ENCODE measurements at regions not wholly inside any gene's neighbourhood (a gene's known extent, or its start where the extent isn't known, plus 50 kb on each side); places are given as distances from the start of the nearest gene placed in this dataset.

- TF ChIP-seq CTCF (IDR thresholded peaks at IDR 0.05) (no peak), POLR2A (IDR thresholded peaks at IDR 0.05) (no peak)
- Histone ChIP-seq H3K4me3 (no peak overlapping the region), H3K9me3 (no peaks in the 10 kb centered on the region), H3K27ac (no peak overlapping the region), H3K36me3 (no peaks in the 10 kb centered on the region), H3K27me3 (no peaks in the 10 kb centered on the region), H3K4me1 (no peaks in the 10 kb centered on the region)
- 15% methylated on average over 2 of the region's 14 CpGs for WGBS (ENCODE audit: insufficient coverage, low coverage, low lambda C conversion rate, missing lambda C conversion rate)
- DNase-seq, result no peak
- no peak for ATAC-seq
- intact Hi-C loops (cut with DNase I), result no loop called here
These were observed 607.0 kb downstream of the NPHP4 start for GRCh38 chr1:5385096-5385799.

GRCh38 chr1:5381491-5381890 is 610.7 kb downstream of the NPHP4 start:
- no peak overlapping the region for H3K4me3 ChIP-seq
- no peak overlapping the region for H3K27ac ChIP-seq
- TF ChIP-seq POLR2A (IDR thresholded peaks at IDR 0.05), result no peak
- TF ChIP-seq CTCF (IDR thresholded peaks at IDR 0.05), result no peak

GRCh38 chr1:5379176-5379759 is 613.0 kb downstream of the NPHP4 start:
- intact Hi-C loops (cut with DNase I), result no loop called here
- DNase-seq (peak in 1 of 3 donors; percentile 86), ATAC-seq (peak in 1 of 4 donors; percentile 34)
- no peaks in the 10 kb centered on the region for H3K4me1 ChIP-seq
- H3K9me3 ChIP-seq, result no peaks in the 10 kb centered on the region
- H3K27ac ChIP-seq, result no peak overlapping the region
- H3K36me3 ChIP-seq, result no peaks in the 10 kb centered on the region
- no peaks in the 10 kb centered on the region for H3K27me3 ChIP-seq
- TF ChIP-seq CTCF (IDR thresholded peaks at IDR 0.05), result no peak
- no peak for TF ChIP-seq POLR2A (IDR thresholded peaks at IDR 0.05)
- H3K4me3 ChIP-seq, result no peak overlapping the region
- 69% methylated on average over 6 of the region's 12 CpGs for WGBS (ENCODE audit: insufficient coverage, low coverage, low lambda C conversion rate, missing lambda C conversion rate)

More at GRCh38 chr1:5381491-5381890, 610.7 kb downstream of the NPHP4 start:
- Histone ChIP-seq H3K27me3 (no peaks in the 10 kb centered on the region), H3K4me1 (no peaks in the 10 kb centered on the region), H3K36me3 (no peaks in the 10 kb centered on the region), H3K9me3 (no peaks in the 10 kb centered on the region)
- intact Hi-C loops (cut with DNase I), result no loop called here
- 53% methylated on average over 7 of the region's 7 CpGs for WGBS (ENCODE audit: insufficient coverage, low coverage, low lambda C conversion rate, missing lambda C conversion rate)
- ATAC-seq (no peak), DNase-seq (no peak)

- WGBS (ENCODE audit: insufficient coverage, low coverage, low lambda C conversion rate, missing lambda C conversion rate), result no CpG with 5 or more reads among the region's 6 CpGs
- H3K36me3 ChIP-seq, result no peaks in the 10 kb centered on the region
- H3K9me3 ChIP-seq, result no peaks in the 10 kb centered on the region
- DNase-seq, result peak in 1 of 3 donors; percentile 53
- TF ChIP-seq CTCF (IDR thresholded peaks at IDR 0.05) (no peak), POLR2A (IDR thresholded peaks at IDR 0.05) (no peak)
- H3K4me3 ChIP-seq, result no peak overlapping the region
- no peak for ATAC-seq
- no peak overlapping the region for H3K27ac ChIP-seq
- no peaks in the 10 kb centered on the region for H3K27me3 ChIP-seq
- intact Hi-C loops (cut with DNase I), result no loop called here
- H3K4me1 ChIP-seq, result no peaks in the 10 kb centered on the region
These were observed 615.5 kb downstream of the NPHP4 start for GRCh38 chr1:5376538-5377247.

Data from right lobe of liver (tissue), 6 donors.